ENCODE measurements at regions not wholly inside any gene's neighbourhood (a gene's known extent, or its start where the extent isn't known, plus 50 kb on each side); places are given as distances from the start of the nearest gene placed in this dataset.

DNA sequence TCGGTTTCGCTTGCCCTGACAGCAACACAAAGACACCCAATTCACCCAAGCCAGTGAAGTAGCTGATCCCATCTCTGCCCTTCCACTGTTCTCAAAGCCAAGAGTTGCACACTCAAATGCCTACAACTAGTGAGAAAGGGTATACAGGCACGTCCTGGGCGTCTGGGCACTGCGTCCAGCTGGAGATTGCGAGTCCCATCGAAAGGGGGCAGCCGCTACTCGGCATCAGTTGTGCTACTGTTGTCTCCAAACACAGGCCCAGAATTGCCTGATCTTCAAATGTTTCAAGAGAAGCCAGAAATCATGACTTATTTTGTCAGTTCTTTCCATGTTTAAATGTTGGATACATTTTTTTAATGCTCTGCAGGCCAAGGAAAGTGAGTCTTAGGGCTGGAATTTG is 487.8 kb downstream of the BCOR start:
- TF ChIP-seq EP300 (IDR thresholded peaks at IDR 0.05) (no peak), POLR2A (IDR thresholded peaks at IDR 0.05) (no peak)
- TF ChIP-seq, protein P1, sequence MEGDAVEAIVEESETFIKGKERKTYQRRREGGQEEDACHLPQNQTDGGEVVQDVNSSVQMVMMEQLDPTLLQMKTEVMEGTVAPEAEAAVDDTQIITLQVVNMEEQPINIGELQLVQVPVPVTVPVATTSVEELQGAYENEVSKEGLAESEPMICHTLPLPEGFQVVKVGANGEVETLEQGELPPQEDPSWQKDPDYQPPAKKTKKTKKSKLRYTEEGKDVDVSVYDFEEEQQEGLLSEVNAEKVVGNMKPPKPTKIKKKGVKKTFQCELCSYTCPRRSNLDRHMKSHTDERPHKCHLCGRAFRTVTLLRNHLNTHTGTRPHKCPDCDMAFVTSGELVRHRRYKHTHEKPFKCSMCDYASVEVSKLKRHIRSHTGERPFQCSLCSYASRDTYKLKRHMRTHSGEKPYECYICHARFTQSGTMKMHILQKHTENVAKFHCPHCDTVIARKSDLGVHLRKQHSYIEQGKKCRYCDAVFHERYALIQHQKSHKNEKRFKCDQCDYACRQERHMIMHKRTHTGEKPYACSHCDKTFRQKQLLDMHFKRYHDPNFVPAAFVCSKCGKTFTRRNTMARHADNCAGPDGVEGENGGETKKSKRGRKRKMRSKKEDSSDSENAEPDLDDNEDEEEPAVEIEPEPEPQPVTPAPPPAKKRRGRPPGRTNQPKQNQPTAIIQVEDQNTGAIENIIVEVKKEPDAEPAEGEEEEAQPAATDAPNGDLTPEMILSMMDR (IDR thresholded peaks at IDR 0.05), result no peak
